Smooth muscle cell (in vitro differentiated cells): ENCODE measurements at regions not wholly inside any gene's neighbourhood (a gene's known extent, or its start where the extent isn't known, plus 50 kb on each side); places are given as distances from the start of the nearest gene placed in this dataset.

Experiments
- DNase-seq: peaks from one replicate; lab custom pipeline; 2025; ENCODE audit not compliant: unreplicated experiment; lab: John Stamatoyannopoulos, UW
- H2AFZ ChIP-seq: fragments of 200-600 bp; sonication (generic); 2 replicates; pipeline ENCODE4 v1.6.0; 2016; ENCODE audit warnings: antibody characterized with exemption, low read depth, mild to moderate bottlenecking
- H3F3A ChIP-seq: fragments of 200-600 bp; sonication (generic); 2 replicates; pipeline ENCODE4 v1.6.0; 2017; ENCODE audit warnings: antibody characterized with exemption, low read depth
- H3K27ac ChIP-seq: fragments of 200-600 bp; sonication (generic); 2 replicates; pipeline ENCODE4 v1.5.1; 2016; ENCODE audit warnings: low read depth, mild to moderate bottlenecking
- H3K27me3 ChIP-seq: fragments of 200-600 bp; sonication (generic); 2 replicates; pipeline ENCODE4 v1.6.1; 2016; ENCODE audit warnings: low read depth, mild to moderate bottlenecking
- H3K36me3 ChIP-seq: fragments of 200-600 bp; sonication (generic); 2 replicates; pipeline ENCODE4 v1.5.1; 2016; ENCODE audit warnings: low read depth
- H3K4me1 ChIP-seq: fragments of 200-600 bp; sonication (generic); 2 replicates; pipeline ENCODE4 v1.5.1; 2016; ENCODE audit warnings: low read depth
- H3K4me2 ChIP-seq: fragments of 200-600 bp; sonication (generic); 2 replicates; pipeline ENCODE4 v1.6.0; 2016; ENCODE audit warnings: mild to moderate bottlenecking
- H3K4me3 ChIP-seq: fragments of 200-600 bp; sonication (generic); 2 replicates; pipeline ENCODE4 v1.5.1; 2016; ENCODE audit warnings: mild to moderate bottlenecking
- H3K79me2 ChIP-seq: fragments of 200-600 bp; sonication (generic); 2 replicates; pipeline ENCODE4 v1.6.0; 2016; ENCODE audit warnings: low read depth, mild to moderate bottlenecking
- H3K9ac ChIP-seq: fragments of 200-600 bp; sonication (generic); 2 replicates; pipeline ENCODE4 v1.6.0; 2016; ENCODE audit warnings: low read depth
- H3K9me3 ChIP-seq: fragments of 200-600 bp; sonication (generic); replicated peaks from 2 replicates; pipeline ENCODE4 v1.5.1; 2016; ENCODE audit warnings: low read depth
- H4K20me1 ChIP-seq: fragments of 200-600 bp; sonication (generic); 2 replicates; pipeline ENCODE4 v1.6.0; 2016; ENCODE audit warnings: low read depth
- WGBS: methylation state at CpG from one replicate; pipeline ENCODE4 v1.1.7; 2016; ENCODE audit warnings: low lambda C conversion rate; 5-methylcytosine and 5-hydroxymethylcytosine counted together
- TF ChIP-seq, protein P1 (sequence below): fragments of 200-600 bp; sonication (generic); IDR thresholded peaks from 2 replicates; pipeline ENCODE4 v1.5.1; 2017; ENCODE audit warnings: borderline replicate concordance, mild to moderate bottlenecking, antibody characterized with exemption; ENCODE audit not compliant: insufficient read depth, poor library complexity, severe bottlenecking

- TF ChIP-seq, protein P1, sequence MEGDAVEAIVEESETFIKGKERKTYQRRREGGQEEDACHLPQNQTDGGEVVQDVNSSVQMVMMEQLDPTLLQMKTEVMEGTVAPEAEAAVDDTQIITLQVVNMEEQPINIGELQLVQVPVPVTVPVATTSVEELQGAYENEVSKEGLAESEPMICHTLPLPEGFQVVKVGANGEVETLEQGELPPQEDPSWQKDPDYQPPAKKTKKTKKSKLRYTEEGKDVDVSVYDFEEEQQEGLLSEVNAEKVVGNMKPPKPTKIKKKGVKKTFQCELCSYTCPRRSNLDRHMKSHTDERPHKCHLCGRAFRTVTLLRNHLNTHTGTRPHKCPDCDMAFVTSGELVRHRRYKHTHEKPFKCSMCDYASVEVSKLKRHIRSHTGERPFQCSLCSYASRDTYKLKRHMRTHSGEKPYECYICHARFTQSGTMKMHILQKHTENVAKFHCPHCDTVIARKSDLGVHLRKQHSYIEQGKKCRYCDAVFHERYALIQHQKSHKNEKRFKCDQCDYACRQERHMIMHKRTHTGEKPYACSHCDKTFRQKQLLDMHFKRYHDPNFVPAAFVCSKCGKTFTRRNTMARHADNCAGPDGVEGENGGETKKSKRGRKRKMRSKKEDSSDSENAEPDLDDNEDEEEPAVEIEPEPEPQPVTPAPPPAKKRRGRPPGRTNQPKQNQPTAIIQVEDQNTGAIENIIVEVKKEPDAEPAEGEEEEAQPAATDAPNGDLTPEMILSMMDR, result no peak
- no peaks in the 10 kb centered on the region for H4K20me1 ChIP-seq
- no peak for DNase-seq
- H2AFZ ChIP-seq, result no peak overlapping the region
- no peak overlapping the region for H3K27ac ChIP-seq
- H3F3A ChIP-seq, result no peaks in the 10 kb centered on the region
- H3K4me1 ChIP-seq, result no peaks in the 10 kb centered on the region
- H3K4me2 ChIP-seq, result no peak overlapping the region
- no peaks in the 10 kb centered on the region for H3K27me3 ChIP-seq
- H3K79me2 ChIP-seq, result no peaks in the 10 kb centered on the region
- 66% methylated on average over 3 of the region's 3 CpGs for WGBS
- no peak overlapping the region for H3K4me3 ChIP-seq
- H3K9me3 ChIP-seq, result no peaks in the 10 kb centered on the region
- H3K9ac ChIP-seq, result no peak overlapping the region
- no peaks in the 10 kb centered on the region for H3K36me3 ChIP-seq
Measured at GRCh38 chrX:87727620-87728019, 210.0 kb downstream of the KLHL4 start.

- Histone ChIP-seq H3K36me3 (no peaks in the 10 kb centered on the region), H3K79me2 (no peaks in the 10 kb centered on the region), H3K27ac (no peak overlapping the region), H3K4me3 (no peak overlapping the region), H3K27me3 (no peaks in the 10 kb centered on the region), H4K20me1 (no peaks in the 10 kb centered on the region), H3K9me3 (no peaks in the 10 kb centered on the region), H3K4me2 (no peak overlapping the region), H2AFZ (no peak overlapping the region), H3F3A (no peaks in the 10 kb centered on the region), H3K9ac (no peak overlapping the region), H3K4me1 (no peaks in the 10 kb centered on the region)
- TF ChIP-seq, protein P1, result no peak
- WGBS, result 93% methylated on average over 9 of the region's 9 CpGs
- DNase-seq, result no peak
Measured at GRCh38 chrX:87728024-87728423, 210.4 kb downstream of the KLHL4 start.

DNA sequence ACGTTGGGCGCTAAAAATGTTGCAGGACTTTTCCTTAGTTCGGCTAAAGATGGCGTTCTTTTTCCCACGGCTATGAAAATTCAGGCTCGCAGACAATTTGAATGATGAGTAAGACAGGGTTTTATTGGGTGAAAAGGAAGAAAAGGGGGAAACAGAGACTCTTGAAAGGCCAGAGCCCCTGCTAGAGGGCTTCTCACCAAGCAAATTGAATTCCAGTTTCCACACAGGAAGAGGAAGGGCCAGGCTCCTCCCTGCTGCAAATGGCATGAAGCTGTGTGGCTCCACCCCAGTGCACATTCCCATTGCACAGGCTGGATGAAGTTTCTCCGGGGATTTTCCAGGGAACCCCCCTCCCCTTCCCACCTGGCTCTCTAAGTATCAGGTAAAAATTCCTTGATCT is 210.9 kb downstream of the KLHL4 start:
- Histone ChIP-seq H3F3A (no peaks in the 10 kb centered on the region), H3K4me2 (no peak overlapping the region), H3K27me3 (no peaks in the 10 kb centered on the region), H3K9me3 (no peaks in the 10 kb centered on the region), H2AFZ (no peak overlapping the region), H3K36me3 (no peaks in the 10 kb centered on the region), H3K27ac (no peak overlapping the region), H3K79me2 (no peaks in the 10 kb centered on the region), H3K4me3 (no peak overlapping the region), H3K9ac (no peak overlapping the region), H3K4me1 (no peaks in the 10 kb centered on the region), H4K20me1 (no peaks in the 10 kb centered on the region)
- DNase-seq, result no peak
- TF ChIP-seq, protein P1, result no peak
- WGBS, result 91% methylated on average over 7 of the region's 7 CpGs

GRCh38 chrX:87732133-87732532 is 214.5 kb downstream of the KLHL4 start:
- Histone ChIP-seq H3K4me2 (no peak overlapping the region), H3K36me3 (no peaks in the 10 kb centered on the region), H4K20me1 (no peaks in the 10 kb centered on the region), H3K4me3 (no peak overlapping the region), H3K9ac (no peak overlapping the region), H2AFZ (no peak overlapping the region), H3K9me3 (no peaks in the 10 kb centered on the region), H3K27me3 (no peaks in the 10 kb centered on the region), H3K4me1 (no peaks in the 10 kb centered on the region), H3K79me2 (no peaks in the 10 kb centered on the region), H3F3A (no peaks in the 10 kb centered on the region), H3K27ac (no peak overlapping the region)
- TF ChIP-seq, protein P1, result no peak
- no peak for DNase-seq
